ENCODE measurements at regions not wholly inside any gene's neighbourhood (a gene's known extent, or its start where the extent isn't known, plus 50 kb on each side); places are given as distances from the start of the nearest gene placed in this dataset.

DNA sequence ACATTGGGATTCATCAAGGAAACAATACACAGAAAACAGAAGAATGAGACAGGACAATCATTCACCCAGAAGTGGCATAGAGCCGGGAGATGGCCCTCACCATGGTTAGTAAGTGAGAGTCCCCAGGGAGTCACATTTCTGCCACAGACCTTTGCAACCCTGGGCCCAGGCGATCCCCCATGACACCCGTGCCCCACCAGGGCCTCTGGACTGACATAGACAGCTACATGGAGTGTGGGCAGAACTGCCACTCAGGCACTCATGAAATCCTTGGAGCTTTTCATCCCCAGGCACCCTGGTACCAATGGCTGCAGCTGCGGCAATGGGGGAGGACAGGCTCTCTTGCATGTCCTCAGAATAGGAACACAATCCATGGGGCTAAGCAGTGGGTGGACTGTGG, 174.5 kb upstream of the TRPC4 start:
- TF ChIP-seq, protein P1, sequence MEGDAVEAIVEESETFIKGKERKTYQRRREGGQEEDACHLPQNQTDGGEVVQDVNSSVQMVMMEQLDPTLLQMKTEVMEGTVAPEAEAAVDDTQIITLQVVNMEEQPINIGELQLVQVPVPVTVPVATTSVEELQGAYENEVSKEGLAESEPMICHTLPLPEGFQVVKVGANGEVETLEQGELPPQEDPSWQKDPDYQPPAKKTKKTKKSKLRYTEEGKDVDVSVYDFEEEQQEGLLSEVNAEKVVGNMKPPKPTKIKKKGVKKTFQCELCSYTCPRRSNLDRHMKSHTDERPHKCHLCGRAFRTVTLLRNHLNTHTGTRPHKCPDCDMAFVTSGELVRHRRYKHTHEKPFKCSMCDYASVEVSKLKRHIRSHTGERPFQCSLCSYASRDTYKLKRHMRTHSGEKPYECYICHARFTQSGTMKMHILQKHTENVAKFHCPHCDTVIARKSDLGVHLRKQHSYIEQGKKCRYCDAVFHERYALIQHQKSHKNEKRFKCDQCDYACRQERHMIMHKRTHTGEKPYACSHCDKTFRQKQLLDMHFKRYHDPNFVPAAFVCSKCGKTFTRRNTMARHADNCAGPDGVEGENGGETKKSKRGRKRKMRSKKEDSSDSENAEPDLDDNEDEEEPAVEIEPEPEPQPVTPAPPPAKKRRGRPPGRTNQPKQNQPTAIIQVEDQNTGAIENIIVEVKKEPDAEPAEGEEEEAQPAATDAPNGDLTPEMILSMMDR (IDR thresholded peaks at IDR 0.05) = no peak
- TF ChIP-seq TCF7L2 (IDR thresholded peaks at IDR 0.05; ENCODE audit: low read depth, low read length) (no peak), POLR2AphosphoS5 (IDR thresholded peaks at IDR 0.05; ENCODE audit: low read depth, low read length) (no peak), SIN3A (IDR thresholded peaks at IDR 0.05; ENCODE audit: borderline replicate concordance, insufficient read depth, low read depth, low read length) (no peak)
- TF ChIP-seq, protein P2, sequence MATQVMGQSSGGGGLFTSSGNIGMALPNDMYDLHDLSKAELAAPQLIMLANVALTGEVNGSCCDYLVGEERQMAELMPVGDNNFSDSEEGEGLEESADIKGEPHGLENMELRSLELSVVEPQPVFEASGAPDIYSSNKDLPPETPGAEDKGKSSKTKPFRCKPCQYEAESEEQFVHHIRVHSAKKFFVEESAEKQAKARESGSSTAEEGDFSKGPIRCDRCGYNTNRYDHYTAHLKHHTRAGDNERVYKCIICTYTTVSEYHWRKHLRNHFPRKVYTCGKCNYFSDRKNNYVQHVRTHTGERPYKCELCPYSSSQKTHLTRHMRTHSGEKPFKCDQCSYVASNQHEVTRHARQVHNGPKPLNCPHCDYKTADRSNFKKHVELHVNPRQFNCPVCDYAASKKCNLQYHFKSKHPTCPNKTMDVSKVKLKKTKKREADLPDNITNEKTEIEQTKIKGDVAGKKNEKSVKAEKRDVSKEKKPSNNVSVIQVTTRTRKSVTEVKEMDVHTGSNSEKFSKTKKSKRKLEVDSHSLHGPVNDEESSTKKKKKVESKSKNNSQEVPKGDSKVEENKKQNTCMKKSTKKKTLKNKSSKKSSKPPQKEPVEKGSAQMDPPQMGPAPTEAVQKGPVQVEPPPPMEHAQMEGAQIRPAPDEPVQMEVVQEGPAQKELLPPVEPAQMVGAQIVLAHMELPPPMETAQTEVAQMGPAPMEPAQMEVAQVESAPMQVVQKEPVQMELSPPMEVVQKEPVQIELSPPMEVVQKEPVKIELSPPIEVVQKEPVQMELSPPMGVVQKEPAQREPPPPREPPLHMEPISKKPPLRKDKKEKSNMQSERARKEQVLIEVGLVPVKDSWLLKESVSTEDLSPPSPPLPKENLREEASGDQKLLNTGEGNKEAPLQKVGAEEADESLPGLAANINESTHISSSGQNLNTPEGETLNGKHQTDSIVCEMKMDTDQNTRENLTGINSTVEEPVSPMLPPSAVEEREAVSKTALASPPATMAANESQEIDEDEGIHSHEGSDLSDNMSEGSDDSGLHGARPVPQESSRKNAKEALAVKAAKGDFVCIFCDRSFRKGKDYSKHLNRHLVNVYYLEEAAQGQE (IDR thresholded peaks at IDR 0.05; ENCODE audit: insufficient read depth in 1 of 2, low read depth in 2 of 2, low read length in 1 of 2) = no peak
- ChIA-PET CTCF (no interaction called here), POLR2A (no interaction called here)
- Histone ChIP-seq H3K36me3 (ENCODE audit: control insufficient read depth, insufficient read depth, low read length) (no peaks in the 10 kb centered on the region), H3K4me3 (ENCODE audit: low read depth in 2 of 2, low read length in 2 of 2) (no peak overlapping the region), H3K27ac (ENCODE audit: low read length) (no peak overlapping the region), H3K4me1 (ENCODE audit: control insufficient read depth, insufficient read depth, low read length) (no peaks in the 10 kb centered on the region), H3K27me3 (ENCODE audit: control insufficient read depth, insufficient read depth, low read length) (no peaks in the 10 kb centered on the region), H3K9me3 (ENCODE audit: control insufficient read depth, insufficient read depth, low read depth, low read length) (no peaks in the 10 kb centered on the region)
- in situ Hi-C loops (cut with HindIII; ENCODE audit: low pct_unique_long_range_greater_than_20kb, low sequenced_read_pairs) (no loop called here), intact Hi-C loops (cut with micrococcal nuclease; ENCODE audit: unreplicated experiment) (no loop called here)
- no peak for DNase-seq (ENCODE audit: low read depth, low spot score)
- no TSS peak for BruUV-seq (replicated peaks)
- no peak for ATAC-seq

DNA sequence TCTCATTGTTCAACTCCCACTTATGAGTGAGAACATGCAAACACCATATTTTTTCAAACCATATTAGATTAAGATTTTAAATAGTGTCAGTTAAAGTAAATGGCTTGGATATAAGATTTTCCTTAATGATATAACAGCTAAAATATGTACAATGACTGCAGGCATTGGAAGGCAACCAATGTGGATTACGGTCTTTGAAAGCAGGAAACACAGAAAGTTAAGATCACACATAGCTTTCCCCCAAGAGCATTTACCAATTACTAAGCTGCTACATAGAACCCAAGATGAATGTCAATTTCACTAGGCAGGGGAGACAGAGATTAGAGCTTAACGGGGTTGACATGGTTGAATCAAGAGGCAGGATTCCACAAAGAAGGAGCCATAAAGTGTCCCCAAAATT, 173.2 kb upstream of the TRPC4 start:
- H3K4me3 ChIP-seq (ENCODE audit: low read depth in 2 of 2, low read length in 2 of 2) = no peak overlapping the region
- DNase-seq (ENCODE audit: low read depth, low spot score) = no peak
- no peaks in the 10 kb centered on the region for H3K9me3 ChIP-seq (ENCODE audit: control insufficient read depth, insufficient read depth, low read depth, low read length)
- H3K4me1 ChIP-seq (ENCODE audit: control insufficient read depth, insufficient read depth, low read length) = no peaks in the 10 kb centered on the region
- TF ChIP-seq SIN3A (IDR thresholded peaks at IDR 0.05; ENCODE audit: borderline replicate concordance, insufficient read depth, low read depth, low read length) = no peak
- TF ChIP-seq TCF7L2 (IDR thresholded peaks at IDR 0.05; ENCODE audit: low read depth, low read length) = no peak
- TF ChIP-seq, protein P2 (IDR thresholded peaks at IDR 0.05; ENCODE audit: insufficient read depth in 1 of 2, low read depth in 2 of 2, low read length in 1 of 2) = no peak
- TF ChIP-seq, protein P1 (IDR thresholded peaks at IDR 0.05) = no peak
- TF ChIP-seq POLR2AphosphoS5 (IDR thresholded peaks at IDR 0.05; ENCODE audit: low read depth, low read length) = no peak
- no peak overlapping the region for H3K27ac ChIP-seq (ENCODE audit: low read length)
- no TSS peak for BruUV-seq (replicated peaks)
- H3K27me3 ChIP-seq (ENCODE audit: control insufficient read depth, insufficient read depth, low read length) = no peaks in the 10 kb centered on the region
- in situ Hi-C loops (cut with HindIII; ENCODE audit: low pct_unique_long_range_greater_than_20kb, low sequenced_read_pairs) = no loop called here
- no peak for ATAC-seq
- ChIA-PET CTCF (no interaction called here), POLR2A (no interaction called here)
- intact Hi-C loops (cut with micrococcal nuclease; ENCODE audit: unreplicated experiment) = no loop called here
- H3K36me3 ChIP-seq (ENCODE audit: control insufficient read depth, insufficient read depth, low read length) = no peaks in the 10 kb centered on the region
